ENCODE measurements at regions not wholly inside any gene's neighbourhood (a gene's known extent, or its start where the extent isn't known, plus 50 kb on each side); places are given as distances from the start of the nearest gene placed in this dataset.

DNA sequence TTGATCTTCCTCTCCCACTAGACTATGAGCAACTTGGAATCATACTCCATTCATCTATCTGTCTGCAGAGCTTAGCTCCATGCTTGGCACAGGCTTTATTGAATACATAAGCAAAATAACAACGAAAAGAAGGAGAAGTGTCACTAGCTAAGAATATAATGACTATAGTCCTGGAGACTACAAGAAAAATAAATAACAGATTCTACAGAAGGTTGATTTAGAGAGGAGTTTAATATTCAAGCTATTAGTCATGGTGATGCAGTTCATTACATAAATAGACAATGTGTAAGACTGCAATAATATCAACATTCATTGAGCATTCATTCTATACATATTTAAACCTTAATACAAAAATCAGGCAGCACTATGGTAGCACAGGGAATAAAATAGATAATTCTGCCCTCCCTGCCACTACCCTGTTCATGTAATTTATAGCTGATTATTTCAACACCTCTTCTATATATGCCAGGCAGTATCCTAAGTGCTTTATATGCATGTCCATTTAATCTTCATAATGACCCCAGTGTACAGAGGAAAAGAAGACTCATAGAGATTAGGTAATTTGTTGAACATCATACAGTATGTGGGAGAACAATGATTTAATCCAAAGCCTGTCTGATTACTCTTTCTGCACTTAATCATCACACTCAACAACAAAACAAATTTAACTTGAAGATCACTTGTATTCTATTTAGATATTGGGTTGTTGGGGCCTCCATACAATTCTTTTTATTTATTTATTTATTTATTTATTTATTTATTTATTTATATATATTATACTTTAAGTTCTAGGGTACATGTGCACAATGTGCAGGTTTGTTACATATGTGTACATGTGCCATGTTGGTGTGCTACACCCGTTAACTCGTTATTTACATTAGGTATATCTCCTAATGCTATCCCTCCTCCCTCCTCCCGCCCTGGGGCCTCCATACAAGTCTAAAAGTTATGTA is 165.3 kb downstream of the RNF152 start:
- DNase-seq: no peak

DNA sequence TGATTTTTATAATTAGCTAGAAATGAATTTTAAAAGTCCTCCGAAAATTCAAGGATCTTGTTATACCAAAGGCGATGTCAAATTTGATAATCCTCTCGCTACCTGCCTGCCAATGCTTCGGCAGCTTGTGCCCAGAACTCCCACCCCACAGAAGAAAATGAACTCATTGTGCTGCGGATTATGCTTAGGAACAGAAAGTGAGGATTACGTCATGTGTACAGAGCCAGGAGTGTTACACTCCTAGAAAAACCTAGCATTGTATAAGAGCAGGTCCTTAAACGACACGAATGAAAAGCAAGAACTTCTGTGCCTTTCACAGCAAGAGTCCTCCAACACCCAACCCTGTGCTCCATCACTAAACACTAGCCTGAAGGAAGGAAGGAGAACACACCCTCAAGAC is 168.3 kb downstream of the RNF152 start:
- DNase-seq: no peak

DNA sequence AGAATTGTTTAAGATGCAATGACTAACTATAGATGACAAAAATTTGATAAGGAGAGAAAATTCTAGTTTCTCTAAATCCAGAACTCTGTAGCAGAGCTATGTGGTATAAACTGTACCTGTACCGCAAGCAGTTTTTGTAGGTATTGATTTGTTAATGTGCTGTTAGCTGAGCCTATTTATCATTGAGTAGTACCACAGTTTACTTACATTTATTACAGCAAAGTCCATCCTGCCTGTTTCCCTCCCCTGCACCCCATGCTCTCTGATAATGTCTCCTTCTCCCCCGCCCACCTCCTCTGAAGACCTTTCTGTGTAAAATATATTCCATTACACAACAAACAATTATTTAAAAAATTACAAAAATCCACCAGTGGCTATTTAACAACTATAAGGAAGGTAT is 170.6 kb downstream of the RNF152 start:
- DNase-seq: no peak

DNA sequence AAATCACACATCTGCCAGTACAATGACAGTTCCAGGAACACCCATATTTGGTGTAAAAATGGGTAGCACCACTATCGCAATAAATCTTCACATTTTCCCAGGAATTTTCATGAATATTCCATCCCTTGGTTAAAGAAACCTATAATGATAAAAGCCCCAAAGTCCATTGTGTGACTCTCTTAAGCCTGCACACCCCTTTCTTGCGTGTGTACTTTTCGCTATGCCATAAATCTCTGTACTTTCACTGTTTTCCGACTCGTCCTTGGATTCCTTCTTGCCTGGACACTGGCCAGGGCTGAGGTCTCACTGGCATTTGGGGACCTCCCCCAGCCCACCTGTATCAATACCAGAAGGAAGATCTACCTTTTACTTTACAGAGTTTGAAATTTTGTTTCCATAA is 172.3 kb downstream of the RNF152 start:
- no peak for DNase-seq

DNA sequence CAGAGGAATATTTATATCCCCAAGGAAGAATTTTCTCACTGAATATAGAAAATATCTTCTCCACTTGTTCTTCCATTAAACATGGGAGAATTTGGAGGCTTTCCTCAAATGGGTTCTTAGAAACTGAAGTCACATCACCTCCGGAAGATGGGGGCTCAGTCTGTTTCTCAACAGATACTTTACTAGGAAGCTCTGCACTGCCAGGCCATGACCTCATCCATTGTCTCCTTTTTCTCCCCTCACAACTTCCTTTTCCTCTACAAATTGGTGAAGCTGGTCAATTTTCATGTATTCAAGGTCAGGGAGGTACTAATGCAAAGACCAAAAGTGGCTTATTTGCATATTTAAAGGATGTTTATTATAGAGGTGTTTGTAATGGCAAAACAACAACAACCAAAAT is 173.1 kb downstream of the RNF152 start:
- DNase-seq: no peak

DNA sequence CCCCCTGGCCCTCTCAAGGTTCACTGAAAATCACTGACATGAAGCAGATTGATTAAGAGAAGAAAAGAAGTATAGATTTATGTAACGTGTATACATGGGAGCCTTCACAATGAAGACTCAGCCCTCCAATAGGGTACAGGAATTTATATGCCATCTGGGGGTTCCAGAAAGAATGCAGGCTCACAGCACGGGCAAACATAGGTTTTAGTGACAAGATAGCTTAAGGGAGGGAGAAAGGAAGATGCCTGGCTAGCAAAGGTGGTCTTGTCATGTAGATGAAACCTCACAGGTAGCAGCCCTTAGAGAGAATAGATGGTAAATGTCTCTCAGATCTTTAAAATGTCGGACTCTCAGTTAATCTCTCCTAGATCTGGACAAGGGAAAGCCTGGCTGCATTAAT is 173.9 kb downstream of the RNF152 start:
- DNase-seq: no peak

DNA sequence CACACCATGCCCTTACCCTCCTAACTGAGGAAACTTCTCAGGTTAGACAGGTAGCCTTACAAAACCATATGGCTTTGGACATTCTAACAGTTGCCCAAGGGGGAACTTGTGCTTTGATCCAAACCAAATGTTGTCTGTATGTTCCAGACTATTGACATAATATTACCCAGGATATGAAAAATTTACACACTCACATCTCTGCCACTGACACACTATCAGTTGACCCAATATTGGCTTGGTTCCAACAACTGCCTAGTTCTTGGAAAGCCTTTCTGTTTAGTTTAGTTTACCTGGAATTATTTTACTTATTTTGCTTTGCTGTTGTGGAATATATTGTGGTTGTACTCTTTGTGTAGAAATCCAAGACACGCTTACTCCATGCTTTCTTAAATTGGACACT is 178.4 kb downstream of the RNF152 start:
- DNase-seq: peak; percentile 18

DNA sequence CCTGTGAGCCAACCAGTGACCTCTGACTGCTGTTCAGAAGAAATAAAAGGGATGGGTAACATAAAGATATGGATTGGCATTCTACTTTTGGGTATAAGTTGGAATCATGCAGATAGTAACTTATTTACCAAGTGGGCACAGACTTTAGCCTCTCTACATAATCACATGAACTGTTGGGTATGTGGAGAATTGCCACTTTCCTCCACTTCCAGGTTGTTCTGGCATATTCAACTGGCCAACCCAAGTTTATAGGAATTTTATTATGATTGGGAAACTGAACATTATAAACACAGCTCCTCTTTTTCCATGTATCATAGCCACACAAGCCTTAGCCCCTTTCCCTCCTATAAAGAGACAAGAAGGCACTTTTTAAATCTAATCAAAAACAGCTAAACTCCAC is 179.3 kb downstream of the RNF152 start:
- no peak for DNase-seq

DNA sequence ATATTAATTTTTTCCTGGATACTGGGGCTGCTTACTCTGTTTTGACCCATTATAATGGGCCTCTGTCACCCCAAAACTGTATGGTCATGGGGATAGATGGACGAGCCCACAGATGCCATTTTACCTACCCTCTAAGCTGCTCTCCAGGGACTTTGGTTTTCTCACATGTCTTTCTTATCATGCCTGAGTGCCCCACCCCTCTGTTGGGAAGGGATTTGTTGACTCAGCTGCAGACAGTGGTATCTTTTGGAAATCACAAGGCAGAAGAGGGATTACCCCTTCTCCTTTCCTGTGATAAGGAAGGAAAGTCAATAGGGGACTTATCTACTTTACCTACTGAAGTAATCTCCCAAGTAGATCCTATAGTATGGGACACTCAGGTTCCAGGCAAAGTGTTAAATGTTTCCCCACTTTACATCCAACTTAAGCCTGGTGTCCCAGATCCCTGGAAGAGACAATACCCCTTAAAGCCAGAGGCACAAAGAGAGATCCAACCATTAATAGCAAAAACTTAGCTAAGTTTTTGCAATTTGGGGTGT is 182.7 kb downstream of the RNF152 start:
- no peak for DNase-seq

DNA sequence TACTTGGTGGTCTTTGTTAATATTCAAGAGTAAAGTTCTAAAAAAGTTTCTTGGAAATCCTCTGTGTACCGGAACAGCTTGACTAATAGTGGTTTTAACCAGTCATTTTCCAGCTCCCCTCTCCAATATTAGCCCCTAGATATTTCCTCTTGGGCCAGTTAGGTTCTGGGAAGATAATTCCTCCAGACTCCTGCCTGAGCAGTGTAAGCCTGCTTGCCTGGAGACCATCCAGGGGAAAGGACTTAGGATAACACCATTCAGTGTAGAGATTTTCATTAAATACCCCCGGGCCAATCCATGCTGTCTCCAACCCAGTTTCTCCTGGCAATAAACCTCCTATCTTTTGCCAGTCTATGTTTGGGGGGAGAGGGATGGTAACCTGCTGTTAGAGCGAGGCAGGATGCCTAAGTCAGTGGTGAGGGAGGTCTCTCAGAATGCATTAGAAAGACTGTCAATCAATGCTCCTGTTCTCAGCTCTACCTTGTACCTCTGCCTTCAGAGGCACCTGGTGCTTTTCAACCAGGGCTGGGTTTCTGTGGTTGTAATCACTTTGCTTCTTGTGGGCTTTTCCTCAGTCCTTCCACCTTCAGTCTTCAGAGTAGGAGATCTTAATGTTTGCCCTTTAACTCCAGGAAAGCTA is 186.4 kb downstream of the RNF152 start:
- no peak for DNase-seq

DNA sequence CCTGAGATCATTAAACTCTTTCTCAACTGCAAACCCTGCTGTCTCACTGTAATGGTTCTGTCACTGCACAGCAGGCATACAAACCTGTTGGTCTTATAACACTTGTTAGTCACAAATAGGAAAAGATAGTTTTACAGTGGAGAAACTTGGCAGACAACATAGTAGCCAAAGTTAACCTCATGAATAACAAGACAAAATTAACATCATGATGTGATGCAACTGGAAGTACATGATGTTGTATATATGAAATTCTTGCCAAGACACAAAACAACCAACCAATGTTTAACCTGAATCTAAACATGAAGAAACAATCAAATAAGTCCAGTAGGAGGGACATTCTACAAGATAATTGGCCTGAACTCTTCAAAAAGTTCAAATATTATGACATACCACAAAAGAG is 189.3 kb downstream of the RNF152 start:
- DNase-seq: no peak

DNA sequence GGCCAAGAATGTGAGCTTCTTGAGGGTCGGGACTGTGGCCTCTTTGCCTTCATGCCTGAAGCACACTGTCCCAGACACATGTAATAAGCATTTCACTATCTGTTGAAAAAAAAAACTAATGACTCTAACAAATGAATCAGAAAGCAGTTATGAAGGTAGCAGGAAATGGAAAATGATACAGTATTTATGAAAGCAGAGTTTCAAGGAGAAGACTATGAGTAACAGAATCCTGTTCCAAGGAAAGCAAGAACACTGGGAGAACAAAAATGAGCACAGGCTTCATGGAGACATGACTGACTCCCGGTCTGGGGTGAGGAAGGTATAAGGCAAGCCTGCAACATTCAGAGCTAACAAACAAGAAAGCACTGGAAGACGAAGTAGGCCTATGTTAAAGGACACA is 190.8 kb downstream of the RNF152 start:
- DNase-seq: no peak

DNA sequence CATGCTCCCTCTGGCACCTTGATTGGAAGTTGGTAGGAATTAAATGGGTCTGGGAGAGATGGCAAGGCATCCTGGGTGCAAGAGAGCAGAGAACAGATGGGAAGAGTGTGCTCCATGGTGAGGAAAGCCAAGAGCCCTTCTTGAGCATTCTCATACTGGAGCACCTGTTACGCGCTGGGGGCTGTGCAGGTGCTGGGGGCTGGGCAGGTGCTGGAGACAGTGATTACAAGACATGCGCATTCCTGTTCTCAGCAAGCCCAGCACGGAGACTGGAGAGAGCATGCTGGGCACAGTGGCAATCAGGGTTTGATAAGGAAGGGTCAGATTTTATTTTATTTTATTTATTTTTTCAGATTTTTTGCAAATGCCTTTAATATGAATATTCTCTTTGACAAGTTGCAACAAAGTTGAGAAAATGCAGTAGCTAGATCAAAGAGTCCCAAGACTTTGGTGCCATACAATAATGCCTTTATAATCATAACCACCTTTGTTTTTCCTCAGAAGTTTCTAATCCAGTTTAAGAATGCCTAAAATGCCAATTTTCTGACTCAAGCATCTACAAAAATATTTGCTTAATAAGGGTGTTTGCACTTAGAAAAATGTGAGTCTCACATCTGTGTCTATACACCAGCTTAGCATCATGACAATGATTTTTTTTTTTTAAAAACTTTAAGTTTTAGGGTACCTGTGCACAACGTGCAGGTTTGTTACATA is 193.3 kb downstream of the RNF152 start:
- DNase-seq: no peak

DNA sequence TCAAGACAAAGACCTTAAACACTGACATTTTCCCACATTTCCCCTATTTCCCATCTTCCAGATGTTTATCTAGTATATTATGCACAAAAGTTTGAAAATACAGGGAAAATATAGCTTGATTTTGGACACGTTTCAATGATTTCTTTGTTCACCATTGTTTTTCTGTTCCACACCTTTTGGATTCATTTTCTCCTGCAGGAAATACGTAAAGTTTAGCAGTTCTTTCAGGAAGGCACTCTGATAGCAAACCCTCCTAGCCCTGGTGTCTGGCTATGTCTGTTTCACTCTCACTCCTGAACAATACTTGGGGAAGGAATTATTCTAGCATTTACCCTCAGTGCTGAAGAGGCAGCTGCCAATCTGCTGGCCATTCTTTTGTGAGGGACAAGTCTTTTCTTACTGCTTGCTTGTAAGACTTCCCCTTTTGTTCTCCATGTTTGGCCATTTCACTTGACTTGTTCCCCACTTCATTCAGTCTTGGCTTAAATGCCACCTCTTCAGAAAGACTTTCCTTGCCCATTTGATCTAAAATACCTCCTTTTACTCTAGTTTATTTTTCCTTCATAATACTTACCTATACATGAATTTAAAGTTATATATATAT is 195.4 kb downstream of the RNF152 start:
- DNase-seq: no peak

DNA sequence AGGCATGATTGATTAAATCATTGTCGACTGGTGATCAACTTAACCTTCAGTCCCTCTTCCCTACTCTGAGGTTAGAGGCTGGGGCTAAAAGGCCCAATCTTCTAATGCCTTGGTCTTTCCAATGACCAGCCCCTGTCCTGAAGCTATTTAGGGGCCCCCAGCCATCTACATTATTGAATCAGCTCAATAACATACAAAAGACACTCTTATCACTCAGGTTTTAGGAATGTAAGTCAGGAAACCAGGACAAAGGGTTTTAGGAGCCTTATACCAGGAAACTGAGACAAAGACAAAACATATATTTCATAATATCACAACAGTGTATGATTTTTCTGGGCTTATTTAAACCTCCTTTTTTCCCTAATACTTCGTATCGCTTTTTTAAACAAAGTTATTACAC is 198.6 kb downstream of the RNF152 start:
- no peak for DNase-seq

DNA sequence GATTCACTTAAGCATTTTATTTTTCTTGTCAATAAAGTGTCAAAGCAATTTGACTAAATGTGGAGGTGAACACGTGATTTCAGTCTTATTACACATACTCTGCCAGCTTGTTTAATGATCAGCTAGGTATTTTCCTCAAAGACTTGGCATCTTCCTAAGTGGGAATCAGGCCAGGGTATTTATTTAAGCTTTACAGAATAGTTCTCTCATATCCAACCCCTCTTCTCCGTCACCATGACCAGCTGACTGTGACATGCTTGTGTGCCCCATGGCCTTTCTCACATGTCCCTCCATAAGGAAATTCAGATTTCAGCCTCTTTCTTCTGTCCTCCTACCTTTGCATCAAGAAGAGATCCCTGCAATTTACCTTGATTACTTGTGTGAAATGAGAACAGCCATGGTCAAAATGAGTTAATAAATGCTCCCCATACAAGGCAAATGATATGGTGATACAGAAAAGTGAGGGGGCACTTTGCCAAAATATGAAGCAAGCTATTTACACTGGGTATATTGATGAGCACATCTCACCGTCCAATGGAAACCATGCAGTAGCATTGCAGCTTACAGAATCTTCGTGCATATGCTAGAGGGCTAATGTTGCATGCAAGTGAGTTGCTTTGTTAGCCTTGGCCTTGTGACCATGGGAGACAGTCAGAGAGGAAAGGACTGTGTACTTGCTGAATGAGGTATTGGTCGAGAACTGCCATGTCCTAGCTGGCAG is 202.2 kb downstream of the RNF152 start:
- DNase-seq: no peak

DNA sequence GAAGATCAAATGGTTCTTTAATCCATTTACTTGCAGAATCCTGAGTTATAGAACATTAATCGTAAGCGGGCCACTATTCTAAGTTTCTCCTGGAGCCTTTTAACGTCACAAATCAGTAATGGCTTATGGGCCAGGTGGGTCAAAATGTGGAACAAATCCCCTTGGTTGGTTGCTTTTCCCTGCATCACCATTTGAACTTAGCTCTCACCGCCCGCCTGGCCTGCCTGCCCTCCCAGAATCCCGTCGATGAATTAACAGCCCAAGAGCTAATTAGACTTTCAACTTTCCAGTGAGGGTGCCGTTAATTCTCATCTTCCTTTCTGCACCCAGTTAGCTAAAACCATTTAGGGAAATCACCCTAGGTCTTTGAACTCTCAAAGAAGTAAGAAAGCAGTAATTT is 205.5 kb downstream of the RNF152 start:
- no peak for DNase-seq

DNA sequence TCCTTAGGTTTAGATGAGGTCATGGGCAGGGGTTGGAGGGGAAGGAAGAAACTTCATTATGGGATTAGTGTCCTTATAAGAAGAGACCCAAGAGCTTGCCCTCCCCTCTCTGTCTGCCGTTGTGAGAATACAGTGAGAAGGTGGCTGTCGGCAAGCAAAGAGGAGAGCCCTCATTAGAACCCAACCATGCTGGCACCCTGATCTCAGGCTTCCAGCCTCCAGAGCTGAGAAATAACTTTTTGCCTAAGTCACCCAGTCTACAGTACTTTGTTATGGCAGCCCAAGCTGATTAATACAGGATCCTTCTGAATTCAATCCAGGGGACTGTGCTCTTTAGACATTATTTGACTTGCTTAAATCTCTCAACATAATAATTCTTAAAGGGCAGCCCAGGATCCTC is 209.0 kb downstream of the RNF152 start:
- DNase-seq: no peak

DNA sequence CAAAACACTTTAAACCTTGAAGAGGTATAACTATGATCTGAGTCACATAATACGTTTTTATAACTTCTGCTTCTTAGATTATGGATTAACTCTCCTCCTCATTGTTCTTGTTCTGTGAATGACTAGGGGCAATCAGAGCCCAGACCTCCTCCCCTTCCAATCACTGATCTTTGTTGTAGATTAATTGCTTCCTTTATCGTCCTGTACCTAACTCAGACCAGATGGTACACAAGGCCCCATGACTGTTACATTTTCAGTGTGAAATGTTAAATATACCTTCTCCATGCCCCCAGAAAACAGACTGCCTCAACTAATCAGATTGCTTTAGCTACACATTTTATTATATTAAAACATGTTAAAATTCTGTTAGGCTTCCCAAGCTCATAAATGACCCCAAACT is 211.7 kb downstream of the RNF152 start:
- DNase-seq: no peak

DNA sequence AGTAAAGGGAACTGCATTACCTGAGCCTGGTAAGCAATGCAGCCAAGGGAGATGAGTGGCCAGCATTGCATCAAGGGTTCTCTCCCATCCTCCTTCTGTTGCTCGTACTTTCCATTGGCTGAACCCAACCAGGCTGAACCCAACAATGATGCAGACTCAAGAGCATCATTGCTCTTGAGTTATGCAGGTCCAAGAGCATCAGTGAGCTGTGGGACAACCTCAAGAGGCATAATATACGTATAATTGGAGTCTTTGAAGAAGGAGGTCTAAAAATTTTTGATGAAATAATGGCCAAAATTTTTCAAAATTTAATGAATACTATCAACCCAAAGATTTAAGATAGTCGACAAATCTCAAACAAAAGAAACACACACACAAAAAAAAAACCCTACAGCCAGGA is 213.0 kb downstream of the RNF152 start:
- no peak for DNase-seq

DNA sequence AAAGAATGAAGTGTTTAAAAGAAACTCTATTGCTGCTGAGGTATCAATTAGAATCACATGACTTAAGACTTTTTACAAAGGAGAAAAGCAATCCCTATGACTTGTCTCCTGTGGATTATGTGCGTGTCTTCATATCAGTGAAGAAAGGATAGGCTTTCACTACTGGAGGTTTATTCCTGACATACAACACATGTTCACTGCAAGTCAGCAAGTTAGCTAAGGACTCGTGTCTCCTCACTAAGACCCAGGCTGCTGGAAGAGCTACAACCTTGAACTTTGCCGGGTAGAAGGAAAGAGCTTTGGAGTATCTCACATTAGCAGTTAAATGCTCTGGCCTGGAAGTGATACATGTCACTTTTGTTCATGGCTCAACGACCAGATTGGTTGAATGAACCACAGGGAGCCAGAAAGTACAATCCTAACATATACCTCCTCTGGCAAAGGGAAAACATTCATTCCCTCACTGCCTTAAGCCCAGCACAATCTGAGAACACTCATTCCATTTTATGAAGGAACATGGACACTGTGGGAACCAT is 215.3 kb downstream of the RNF152 start:
- no peak for DNase-seq

DNA sequence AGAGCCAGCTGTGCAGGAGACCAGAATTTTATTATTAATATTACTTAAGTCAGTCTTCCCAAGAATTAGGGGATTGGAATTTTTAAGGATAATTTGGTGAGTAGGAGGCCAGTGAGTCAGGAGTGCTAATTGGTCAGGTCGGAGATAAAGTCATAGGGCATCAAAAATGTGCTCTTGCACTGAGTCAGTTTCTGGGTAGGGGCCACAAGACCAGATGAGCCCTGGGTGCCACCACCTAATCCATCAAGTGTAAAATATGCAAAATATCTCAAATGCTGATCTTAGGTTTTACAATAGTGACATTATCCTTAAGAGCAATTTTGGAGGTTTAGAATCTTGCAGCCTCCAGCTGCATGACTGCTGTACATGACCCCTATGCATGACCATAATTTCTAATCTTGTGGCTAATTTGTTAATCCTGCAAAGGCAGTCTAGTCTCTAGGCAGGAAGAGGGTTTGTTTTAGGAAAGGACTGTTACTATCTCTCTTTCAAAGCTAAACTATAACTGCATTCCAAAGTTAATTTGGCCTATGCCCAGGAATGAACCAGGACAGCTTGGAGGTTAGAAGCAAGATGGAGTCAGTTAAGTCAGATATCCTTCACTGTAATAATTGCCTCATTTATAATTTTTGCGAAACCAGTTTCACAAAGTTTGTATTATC is 215.9 kb downstream of the RNF152 start:
- DNase-seq: no peak

Measured in OCI-M1 (cell line).